H1 (cell line): ENCODE measurements at regions not wholly inside any gene's neighbourhood (a gene's known extent, or its start where the extent isn't known, plus 50 kb on each side); places are given as distances from the start of the nearest gene placed in this dataset.

Experiments used
- CTCF ChIA-PET: fragments of 300-600 bp; sonication (Branson Sonifier 250); formaldehyde crosslinking; loops from one replicate; lab custom pipeline; 2021; ENCODE audit not compliant: partially characterized antibody; lab: Charles Lee
- POLR2A ChIA-PET: fragments of 300-600 bp; sonication (Branson Sonifier 250); formaldehyde crosslinking; loops from one replicate; lab custom pipeline; 2021; ENCODE audit warnings: inconsistent platforms; ENCODE audit not compliant: partially characterized antibody; lab: Charles Lee
- DNase-seq, 2 experiments: peaks; one replicate each; pipeline versions ENCODE4 v3.0.0 to v3.0.0-alpha.2; 2010 to 2022; ENCODE audit warnings: low spot score in 2 of 2, low read depth in 1 of 2, mixed read lengths in 1 of 2
- FAIRE-seq: peaks from 2 replicates; lab custom pipeline; 2011; peaks lifted over from hg19 to GRCh38; lab: Jason Lieb, UNC
- H2AFZ ChIP-seq: 2 replicates; pipeline ENCODE4 v1.8.1; 2012; ENCODE audit warnings: low read length, inconsistent platforms
- H2AK5ac ChIP-seq: 2 replicates; pipeline ENCODE4 v1.6.1; 2013; ENCODE audit warnings: low read depth, low read length
- H2BK120ac ChIP-seq: replicated peaks from 2 replicates; pipeline ENCODE3; 2013; ENCODE audit warnings: low read depth, low read length, inconsistent platforms
- H2BK12ac ChIP-seq: 2 replicates; pipeline ENCODE4 v1.6.1; 2013; ENCODE audit warnings: low read depth, low read length
- H2BK15ac ChIP-seq: 2 replicates; pipeline ENCODE4 v1.6.1; 2013; ENCODE audit warnings: low read length
- H2BK20ac ChIP-seq: 2 replicates; pipeline ENCODE4 v1.6.1; 2013; ENCODE audit warnings: low read length
- H2BK5ac ChIP-seq: 2 replicates; pipeline ENCODE4 v1.6.1; 2013; ENCODE audit warnings: low read depth, low read length
- H3K14ac ChIP-seq: 2 replicates; pipeline ENCODE4 v1.6.1; 2013; ENCODE audit warnings: inconsistent platforms; ENCODE audit not compliant: insufficient read length
- H3K18ac ChIP-seq: 2 replicates; pipeline ENCODE4 v1.6.1; 2013; ENCODE audit warnings: low read length; ENCODE audit errors: extremely low read depth
- H3K23ac ChIP-seq: 2 replicates; pipeline ENCODE4 v1.6.1; 2013; ENCODE audit warnings: inconsistent platforms; ENCODE audit not compliant: insufficient read length
- H3K23me2 ChIP-seq: 2 replicates; pipeline ENCODE4 v1.6.1; 2013; ENCODE audit warnings: low read depth, low read length
- H3K27ac ChIP-seq: 2 replicates; pipeline ENCODE4 v1.6.1; 2011; ENCODE audit warnings: low read depth, low read length, inconsistent platforms
- H3K27me3 ChIP-seq, 4 experiments: replicated peaks in 1 of 4; 1 replicate in 1 of 4; 2 replicates in 3 of 4; pipeline versions ENCODE4 v1.6.1 to v1.8.1; 2011 to 2013; ENCODE audit warnings: low read length in 3 of 4, mild to moderate bottlenecking in 3 of 4, inconsistent platforms in 2 of 4, mixed read lengths in 2 of 4, moderate library complexity in 1 of 4; ENCODE audit not compliant: control insufficient read depth in 3 of 4, insufficient read depth in 3 of 4; ENCODE audit errors: extremely low read depth in 1 of 4
- H3K36me3 ChIP-seq, 4 experiments: 2 replicates each; pipeline versions ENCODE4 v1.6.1 to v1.8.1; 2011 to 2013; ENCODE audit warnings: mild to moderate bottlenecking in 4 of 4, low read length in 3 of 4, moderate library complexity in 2 of 4, control low read depth in 1 of 4, inconsistent platforms in 1 of 4; ENCODE audit not compliant: insufficient read depth in 4 of 4, control insufficient read depth in 2 of 4
- H3K4ac ChIP-seq: replicated peaks from 2 replicates; pipeline ENCODE3; 2013; ENCODE audit warnings: low read length, low read depth, mixed read lengths, inconsistent platforms; ENCODE audit not compliant: insufficient read length
- H3K4me1 ChIP-seq, 4 experiments: replicated peaks in 1 of 4; 1 replicate in 1 of 4; 2 replicates in 3 of 4; pipeline versions ENCODE4 v1.6.1 to v1.8.1; 2011 to 2013; ENCODE audit warnings: low read length in 3 of 4, inconsistent platforms in 2 of 4, mixed read lengths in 1 of 4; ENCODE audit not compliant: insufficient read depth in 4 of 4, control insufficient read depth in 3 of 4
- H3K4me2 ChIP-seq, 2 experiments: 2 replicates each; pipeline versions ENCODE4 v1.6.1 to v1.8.1; 2011 to 2013; ENCODE audit warnings: low read depth in 2 of 2, low read length in 2 of 2, control low read depth in 1 of 2, inconsistent platforms in 1 of 2, mild to moderate bottlenecking in 1 of 2; ENCODE audit not compliant: insufficient read depth in 1 of 2
- H3K4me3 ChIP-seq, 4 experiments: fragments of 200-600, 300-600 bp in 1 of 4; sonication (generic), shearing (Covaris generic), sonication (Bioruptor Twin) in 1 of 4; 2 replicates each; pipeline versions ENCODE4 v1.5.1 to v1.8.1; 2011 to 2016; ENCODE audit warnings: low read length in 4 of 4, low read depth in 3 of 4, control low read depth in 2 of 4, inconsistent platforms in 2 of 4, mild to moderate bottlenecking in 2 of 4, mixed read lengths in 1 of 4, moderate library complexity in 1 of 4; ENCODE audit not compliant: insufficient read depth in 2 of 4; ENCODE audit errors: extremely low read depth in 1 of 4
- H3K56ac ChIP-seq: replicated peaks from 2 replicates; pipeline ENCODE3; 2013; ENCODE audit warnings: low read depth, mild to moderate bottlenecking, mixed read lengths, low read length, inconsistent platforms; ENCODE audit not compliant: insufficient read length
- H3K79me1 ChIP-seq: 2 replicates; pipeline ENCODE4 v1.6.1; 2013; ENCODE audit warnings: low read depth, low read length, control low read depth
- H3K79me2 ChIP-seq, 2 experiments: 2 replicates each; pipeline versions ENCODE4 v1.6.1 to v1.8.1; 2012 to 2013; ENCODE audit warnings: low read length in 2 of 2, mild to moderate bottlenecking in 2 of 2, inconsistent platforms in 1 of 2; ENCODE audit not compliant: insufficient read depth in 2 of 2, control insufficient read depth in 1 of 2
- H3K9ac ChIP-seq, 4 experiments: replicated peaks in 1 of 4; 1 replicate in 1 of 4; 2 replicates in 3 of 4; pipeline versions ENCODE4 v1.6.1 to v1.8.1; 2011 to 2013; ENCODE audit warnings: low read depth in 3 of 4, low read length in 3 of 4, control low read depth in 2 of 4, mild to moderate bottlenecking in 2 of 4, moderate library complexity in 2 of 4, inconsistent platforms in 1 of 4; ENCODE audit errors: extremely low read depth in 1 of 4
- H3K9me3 ChIP-seq, 2 experiments: 2 replicates each; pipeline versions ENCODE4 v1.6.1 to v1.8.1; 2012 to 2013; ENCODE audit warnings: mild to moderate bottlenecking in 2 of 2, moderate library complexity in 2 of 2, control low read depth in 1 of 2, inconsistent platforms in 1 of 2, low read depth in 1 of 2, low read length in 1 of 2, mixed read lengths in 1 of 2; ENCODE audit not compliant: insufficient read depth in 2 of 2
- H4K20me1 ChIP-seq, 2 experiments: replicated peaks in 1 of 2; 2 replicates each; pipeline versions ENCODE3 to v1.8.1; 2011 to 2013; ENCODE audit warnings: inconsistent platforms in 2 of 2, low read length in 2 of 2, mild to moderate bottlenecking in 1 of 2; ENCODE audit not compliant: insufficient read depth in 2 of 2, control insufficient read depth in 1 of 2
- H4K5ac ChIP-seq: 2 replicates; pipeline ENCODE4 v1.6.1; 2013; ENCODE audit warnings: low read length, low read depth, mixed read lengths, inconsistent platforms; ENCODE audit not compliant: insufficient read length
- H4K8ac ChIP-seq: 2 replicates; pipeline ENCODE4 v1.8.0; 2013; ENCODE audit warnings: mild to moderate bottlenecking, moderate library complexity, low read length, inconsistent platforms; ENCODE audit not compliant: insufficient read depth; ENCODE audit errors: extremely low read depth
- H4K91ac ChIP-seq: replicated peaks from 2 replicates; pipeline ENCODE3; 2013; ENCODE audit warnings: low read length, mixed read lengths, inconsistent platforms; ENCODE audit not compliant: insufficient read length
- BCL11A ChIP-seq, 2 experiments: IDR thresholded peaks; one replicate each; pipeline ENCODE4 v1.6.1; 2011; ENCODE audit warnings: low read depth in 2 of 2, low read length in 2 of 2, mild to moderate bottlenecking in 2 of 2
- CEBPB ChIP-seq: IDR thresholded peaks from 2 replicates; pipeline ENCODE4 v1.6.1; 2012; ENCODE audit warnings: low read depth, low read length
- KDM5A ChIP-seq: fragments of 200-600 bp; IDR thresholded peaks from 2 replicates; pipeline ENCODE4 v1.7.1; 2012; ENCODE audit warnings: mild to moderate bottlenecking, low read length, inconsistent platforms, mixed read lengths
- RBBP5 ChIP-seq: IDR thresholded peaks from 2 replicates; pipeline ENCODE4 v1.7.1; 2012; ENCODE audit warnings: low read depth, mild to moderate bottlenecking, inconsistent platforms, low read length, moderate library complexity, borderline replicate concordance
- WGBS, 2 experiments: shearing (Covaris generic) in 1 of 2; methylation state at CpG; one replicate each; pipeline versions ENCODE4 v1.1.6 to v1.1.7; 2013 to 2015; ENCODE audit warnings: low lambda C conversion rate in 2 of 2, mixed read lengths in 2 of 2, inconsistent platforms in 1 of 2, low coverage in 1 of 2, missing lambda C conversion rate in 1 of 2; ENCODE audit not compliant: insufficient replicate concordance in 2 of 2, insufficient coverage in 1 of 2, insufficient read length in 1 of 2; ENCODE audit errors: extremely low coverage in 1 of 2, missing lambda C conversion rate in 1 of 2; 5-methylcytosine and 5-hydroxymethylcytosine counted together

DNA sequence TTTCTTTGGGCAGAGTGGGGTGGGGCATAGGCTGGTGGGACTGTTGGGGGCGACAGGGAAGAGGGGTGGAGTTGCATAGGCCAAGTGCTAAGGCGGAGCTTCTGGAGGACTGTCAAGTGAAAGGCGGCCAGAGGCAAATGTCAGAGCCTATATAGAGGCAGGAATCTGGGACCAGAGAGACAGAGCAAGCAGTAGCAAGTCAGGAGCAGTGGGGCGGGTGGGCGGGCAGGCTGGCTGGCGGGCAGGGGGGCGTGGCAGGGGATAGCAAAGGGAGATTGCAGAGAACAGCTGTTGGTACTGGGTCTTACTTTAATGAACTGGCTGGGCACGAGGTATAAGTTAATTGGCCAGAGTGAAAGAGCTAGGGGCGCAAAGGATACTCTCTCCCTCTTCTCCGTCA is 89.8 kb downstream of the RTL9 start:
- Histone ChIP-seq H3K23ac (no peak overlapping the region), H3K36me3 (no peaks in the 10 kb centered on the region), H4K20me1 (no peaks in the 10 kb centered on the region), H2BK15ac (no peak overlapping the region), H4K91ac (no peak overlapping the region), H3K14ac (no peak overlapping the region), H3K23me2 (no peaks in the 10 kb centered on the region), H2BK20ac (no peak overlapping the region), H3K79me1 (no peaks in the 10 kb centered on the region), H3K79me2 (no peaks in the 10 kb centered on the region), H3K4ac (no peak overlapping the region), H2BK5ac (no peak overlapping the region), H3K27me3 (no peaks in the 10 kb centered on the region), H2AFZ (no peak overlapping the region), H3K18ac (no peak overlapping the region), H3K9ac (no peak overlapping the region), H2AK5ac (no peak overlapping the region), H3K4me1 (peaks cover 0 to 6% (median under 1%) of the 10 kb centered on the region in 4 experiments; a peak in 4 of 7 replicates), H3K4me3 (no peak overlapping the region), H2BK120ac (no peak overlapping the region), H3K9me3 (no peaks in the 10 kb centered on the region), H3K4me2 (no peak overlapping the region), H4K8ac (no peak overlapping the region)
- ChIA-PET POLR2A (no interaction called here), CTCF (interaction anchor here (0.6 to 6.0 kb wide), 6 partner anchors 12 to 406 kb away, joined by 3 to 66 read pairs (median 4); no protein-coding TSS in a partner anchor)
- FAIRE-seq (no peak), DNase-seq (no peak)
- WGBS, 2 experiments = 30% methylated on average over 2 of the region's 10 CpGs; no CpG with 5 or more reads in 1 of the 2 experiments
- TF ChIP-seq BCL11A (IDR thresholded peaks at IDR 0.05; ENCODE audit: low read depth in 2 of 2, low read length in 2 of 2) (no peak), RBBP5 (no peak), CEBPB (no peak), KDM5A (no peak)
- TF ChIP-seq, all 59 proteins: peak for 0
- Histone ChIP-seq H4K5ac (no peak overlapping the region), H3K27ac (no peak overlapping the region), H3K56ac (no peak overlapping the region), H2BK12ac (no peak overlapping the region)
